GM12873 (cell line): ENCODE measurements at regions not wholly inside any gene's neighbourhood (a gene's known extent, or its start where the extent isn't known, plus 50 kb on each side); places are given as distances from the start of the nearest gene placed in this dataset.

Experiments used
- CTCF ChIP-seq: IDR thresholded peaks from 2 replicates; pipeline ENCODE4 v1.5.1; 2012; ENCODE audit warnings: low read depth, mild to moderate bottlenecking, moderate library complexity, low read length, control low read depth; ENCODE audit not compliant: insufficient read depth; ENCODE audit errors: missing control alignments

GRCh38 chr15:20346082-20346805, 195.4 kb downstream of the GOLGA6L6 start:
- no peak for TF ChIP-seq CTCF

- no peak for TF ChIP-seq CTCF
These were observed 196.1 kb downstream of the GOLGA6L6 start for GRCh38 chr15:20345401-20345958.

GRCh38 chr15:20344601-20345400, 196.8 kb downstream of the GOLGA6L6 start:
- TF ChIP-seq CTCF, result no peak

GRCh38 chr15:20341901-20342600, 199.5 kb downstream of the GOLGA6L6 start:
- TF ChIP-seq CTCF, result no peak

GRCh38 chr15:20340931-20341661, 200.5 kb downstream of the GOLGA6L6 start:
- no peak for TF ChIP-seq CTCF

- TF ChIP-seq CTCF, result no peak
These were observed 201.2 kb downstream of the GOLGA6L6 start for GRCh38 chr15:20340331-20340811.
